Transverse colon (tissue), 4 donors: ENCODE measurements at regions not wholly inside any gene's neighbourhood (a gene's known extent, or its start where the extent isn't known, plus 50 kb on each side); places are given as distances from the start of the nearest gene placed in this dataset.

Experiments
- DNase-seq: peaks from one replicate; pipeline ENCODE4 v3.0.0-alpha.2; 2019
- H3K27ac ChIP-seq, 4 donors: fragments of 200-600 bp; sonication (generic); 2 replicates each; pipeline ENCODE4 v1.5.1; 2016 to 2018; ENCODE audit warnings: inconsistent platforms in 4 of 4
- H3K27me3 ChIP-seq: fragments of 200-600 bp; sonication (generic); 2 replicates; pipeline ENCODE4 v1.5.1; 2017; ENCODE audit warnings: inconsistent platforms
- H3K36me3 ChIP-seq, 4 donors: fragments of 200-600 bp; sonication (generic); 2 replicates each; pipeline ENCODE4 v1.5.1; 2017 to 2019; ENCODE audit warnings: inconsistent platforms in 4 of 4
- H3K4me1 ChIP-seq, 4 donors: fragments of 200-600 bp; sonication (generic); 2 replicates each; pipeline ENCODE4 v1.5.1; 2017 to 2020; ENCODE audit warnings: inconsistent platforms in 4 of 4
- H3K4me3 ChIP-seq, 4 donors: fragments of 200-600 bp; sonication (generic); 1 replicate in 1 of 4; 2 replicates in 3 of 4; pipeline versions ENCODE4 v1.5.1 to v1.6.1; 2017 to 2019; ENCODE audit warnings: inconsistent platforms in 4 of 4
- H3K9me3 ChIP-seq, 2 donors: fragments of 200-600 bp; sonication (generic); 2 replicates each; pipeline ENCODE4 v1.5.1; 2017 to 2019; ENCODE audit warnings: inconsistent platforms in 2 of 2
- EP300 ChIP-seq: sonication (generic); formaldehyde crosslinking; IDR thresholded peaks from one replicate; pipeline ENCODE4 v1.6.1; 2017; ENCODE audit warnings: antibody characterized with exemption, low read depth
- POLR2A ChIP-seq: fragments of 450-650 bp; IDR thresholded peaks from one replicate; pipeline ENCODE4 v1.6.1; 2016; ENCODE audit warnings: antibody characterized with exemption, mild to moderate bottlenecking, moderate library complexity
- POLR2AphosphoS5 ChIP-seq, 3 donors: sonication (generic); formaldehyde crosslinking; IDR thresholded peaks; one replicate each; pipeline ENCODE4 v1.6.1; 2016; ENCODE audit warnings: antibody characterized with exemption in 3 of 3
- WGBS, 2 donors: methylation state at CpG; one replicate each; pipeline ENCODE4 v1.1.5; 2018; ENCODE audit warnings: low coverage in 1 of 2; 5-methylcytosine and 5-hydroxymethylcytosine counted together
- in situ Hi-C, 4 donors: fragments of 200-750 bp; cut with MboI; loops; one replicate each; pipeline versions ENCODE4 v1.15.0 to v1.15.1; 2017; ENCODE audit warnings: low sequenced_read_pairs in 3 of 4, low pct_ligation_motif_present in 1 of 4, low pct_unique_long_range_greater_than_20kb in 1 of 4
- intact Hi-C: fragments of 100-400 bp; cut with DNase I; formaldehyde crosslinking; loops from one replicate; pipeline ENCODE4 v1.15.1; 2023; ENCODE audit warnings: low total_unique reads
- TF ChIP-seq, protein P1 (sequence below), 5 experiments: fragments of 200-600 bp in 3 of 5; fragments of 450-650 bp in 2 of 5; sonication (generic) in 3 of 5; IDR thresholded peaks; 1 replicate in 2 of 5; 2 replicates in 3 of 5; pipeline ENCODE4 v1.5.1; 2016 to 2017; ENCODE audit warnings: antibody characterized with exemption in 5 of 5, inconsistent platforms in 3 of 5, mild to moderate bottlenecking in 2 of 5, moderate library complexity in 1 of 5

GRCh38 chr15:99921101-99921500, 187.9 kb upstream of the LYSMD4 start:
- peaks cover 17% of the 10 kb centered on the region for H3K27me3 ChIP-seq
- H3K9me3 ChIP-seq: no peaks in the 10 kb centered on the region
- H3K4me3 ChIP-seq: no peak overlapping the region
- intact Hi-C loops: no loop called here
- H3K36me3 ChIP-seq: no peaks in the 10 kb centered on the region
- WGBS, 2 donors: 54 to 56% methylated on average over 4 of the region's 4 CpGs
- H3K4me1 ChIP-seq: peaks cover 0 to 7% (median 3%) of the 10 kb centered on the region in 4 donors
- no peak overlapping the region for H3K27ac ChIP-seq
- no peak for DNase-seq
- in situ Hi-C loops: no loop called here
- TF ChIP-seq POLR2A (no peak), POLR2AphosphoS5 (IDR thresholded peaks at IDR 0.05) (no peak), EP300 (no peak)

- Histone ChIP-seq H3K4me1 (no peaks in the 10 kb centered on the region), H3K9me3 (no peaks in the 10 kb centered on the region), H3K27ac (no peak overlapping the region), H3K36me3 (no peaks in the 10 kb centered on the region), H3K27me3 (peaks cover 6% of the 10 kb centered on the region), H3K4me3 (no peak overlapping the region)
- in situ Hi-C loops (no loop called here), intact Hi-C loops (no loop called here)
- no peak for DNase-seq
- TF ChIP-seq, protein P1, sequence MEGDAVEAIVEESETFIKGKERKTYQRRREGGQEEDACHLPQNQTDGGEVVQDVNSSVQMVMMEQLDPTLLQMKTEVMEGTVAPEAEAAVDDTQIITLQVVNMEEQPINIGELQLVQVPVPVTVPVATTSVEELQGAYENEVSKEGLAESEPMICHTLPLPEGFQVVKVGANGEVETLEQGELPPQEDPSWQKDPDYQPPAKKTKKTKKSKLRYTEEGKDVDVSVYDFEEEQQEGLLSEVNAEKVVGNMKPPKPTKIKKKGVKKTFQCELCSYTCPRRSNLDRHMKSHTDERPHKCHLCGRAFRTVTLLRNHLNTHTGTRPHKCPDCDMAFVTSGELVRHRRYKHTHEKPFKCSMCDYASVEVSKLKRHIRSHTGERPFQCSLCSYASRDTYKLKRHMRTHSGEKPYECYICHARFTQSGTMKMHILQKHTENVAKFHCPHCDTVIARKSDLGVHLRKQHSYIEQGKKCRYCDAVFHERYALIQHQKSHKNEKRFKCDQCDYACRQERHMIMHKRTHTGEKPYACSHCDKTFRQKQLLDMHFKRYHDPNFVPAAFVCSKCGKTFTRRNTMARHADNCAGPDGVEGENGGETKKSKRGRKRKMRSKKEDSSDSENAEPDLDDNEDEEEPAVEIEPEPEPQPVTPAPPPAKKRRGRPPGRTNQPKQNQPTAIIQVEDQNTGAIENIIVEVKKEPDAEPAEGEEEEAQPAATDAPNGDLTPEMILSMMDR (IDR thresholded peaks at IDR 0.05): no peak
- TF ChIP-seq EP300 (no peak), POLR2AphosphoS5 (IDR thresholded peaks at IDR 0.05) (no peak), POLR2A (no peak)
- WGBS, 2 donors: 70% methylated on average over 7 of the region's 9 CpGs; no CpG with 5 or more reads in 1 of the 2 donors
Observed at GRCh38 chr15:99918072-99918471, 184.8 kb upstream of the LYSMD4 start.

DNA sequence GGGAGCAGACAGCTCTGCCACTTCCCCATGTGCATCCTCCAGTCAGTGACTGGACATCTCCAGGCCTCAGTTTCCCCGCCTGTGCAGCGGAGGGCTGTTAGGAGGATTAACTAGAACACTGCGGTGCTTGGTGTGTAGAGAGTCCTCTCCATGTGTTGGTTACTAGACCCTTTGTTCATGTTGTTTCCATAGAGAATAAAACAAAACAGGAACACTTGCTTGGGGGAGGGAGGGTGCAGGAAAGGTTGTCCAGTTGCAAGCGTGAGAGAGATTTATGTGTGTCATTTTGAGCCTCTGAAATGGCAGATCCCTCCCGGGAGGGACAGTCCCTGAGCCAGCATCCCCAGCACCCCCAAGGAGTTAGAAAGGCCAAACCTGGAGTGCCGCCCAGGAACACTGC, 184.0 kb upstream of the LYSMD4 start:
- intact Hi-C loops: no loop called here
- DNase-seq: no peak
- H3K9me3 ChIP-seq: no peaks in the 10 kb centered on the region
- H3K27ac ChIP-seq: no peak overlapping the region
- WGBS, 2 donors: 21 to 62% methylated on average over 2 to 6 of the region's 6 CpGs
- no peaks in the 10 kb centered on the region for H3K4me1 ChIP-seq
- H3K4me3 ChIP-seq: no peak overlapping the region
- in situ Hi-C loops: no loop called here
- TF ChIP-seq, protein P1 (IDR thresholded peaks at IDR 0.05): no peak
- TF ChIP-seq POLR2A: no peak
- no peak for TF ChIP-seq EP300
- no peak for TF ChIP-seq POLR2AphosphoS5 (IDR thresholded peaks at IDR 0.05)
- H3K27me3 ChIP-seq: peaks cover 5% of the 10 kb centered on the region
- H3K36me3 ChIP-seq: no peaks in the 10 kb centered on the region

GRCh38 chr15:99916668-99917223, 183.5 kb upstream of the LYSMD4 start:
- no peak overlapping the region for H3K4me3 ChIP-seq

More at GRCh38 chr15:99916668-99917223, 183.5 kb upstream of the LYSMD4 start:
- H3K9me3 ChIP-seq: no peaks in the 10 kb centered on the region
- no peak overlapping the region for H3K27ac ChIP-seq
- intact Hi-C loops: no loop called here
- peaks cover 5% of the 10 kb centered on the region for H3K27me3 ChIP-seq
- in situ Hi-C loops: no loop called here
- no peak for DNase-seq
- 45 to 75% methylated on average over 2 to 10 of the region's 10 CpGs for WGBS, 2 donors
- no peaks in the 10 kb centered on the region for H3K4me1 ChIP-seq
- TF ChIP-seq, protein P1 (IDR thresholded peaks at IDR 0.05): no peak
- no peak for TF ChIP-seq POLR2A
- TF ChIP-seq POLR2AphosphoS5 (IDR thresholded peaks at IDR 0.05): no peak
- no peak for TF ChIP-seq EP300
- no peaks in the 10 kb centered on the region for H3K36me3 ChIP-seq
